ENCODE measurements at regions not wholly inside any gene's neighbourhood (a gene's known extent, or its start where the extent isn't known, plus 50 kb on each side); places are given as distances from the start of the nearest gene placed in this dataset.
A peak's percentile ranks its signal among the peaks of the same experiment; 100 is the strongest.

DNA sequence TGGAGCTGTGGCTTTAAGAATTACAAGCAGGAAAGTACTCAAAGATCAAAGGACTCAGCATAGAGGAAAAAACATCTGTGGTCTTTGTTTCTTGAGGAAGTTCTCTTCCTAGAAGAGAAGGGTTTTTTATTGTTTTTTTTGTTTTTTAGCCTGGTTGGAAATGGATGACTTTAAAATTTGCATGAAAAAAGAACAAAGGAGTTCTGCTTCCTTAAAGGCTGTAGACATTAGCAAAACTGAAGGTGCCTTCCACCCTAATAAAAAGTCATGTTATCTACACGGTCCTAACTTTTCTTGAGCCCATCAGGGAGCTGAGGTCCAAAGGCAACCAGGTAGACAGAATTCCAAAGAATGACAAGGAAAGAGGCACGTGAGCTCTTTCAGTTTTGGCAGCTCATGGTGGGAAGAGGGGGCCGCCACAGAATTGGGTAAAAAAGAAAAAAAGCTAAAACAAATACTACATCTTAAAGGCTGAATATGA lies 356.6 kb downstream of the SH2D4B start:
- no peak overlapping the region for H2AK5ac ChIP-seq (ENCODE audit: low read length)
- no peak overlapping the region for H4K91ac ChIP-seq (ENCODE audit: low read depth, low read length)
- no peaks in the 10 kb centered on the region for H3K79me1 ChIP-seq (ENCODE audit: low read length)
- H3K4me3 ChIP-seq (ENCODE audit: low read depth, low read length) = no peak overlapping the region
- no peak overlapping the region for H2BK5ac ChIP-seq (ENCODE audit: low read depth, low read length, poor library complexity)
- no peaks in the 10 kb centered on the region for H3K79me2 ChIP-seq (ENCODE audit: control insufficient read depth, insufficient read depth, low read length, poor library complexity)
- no peak overlapping the region for H2BK120ac ChIP-seq (ENCODE audit: insufficient read depth, low read length, poor library complexity)
- no peaks in the 10 kb centered on the region for H3K9me3 ChIP-seq (ENCODE audit: insufficient read depth, low read depth, low read length)
- no peak overlapping the region for H3K9ac ChIP-seq (ENCODE audit: low read length)
- no peak overlapping the region for H3K27ac ChIP-seq (ENCODE audit: low read depth, low read length)
- H3K23ac ChIP-seq (ENCODE audit: low read length) = no peak overlapping the region
- no peak for DNase-seq
- H3K27me3 ChIP-seq (ENCODE audit: insufficient read depth, low read length) = no peaks in the 10 kb centered on the region
- no peak overlapping the region for H2AFZ ChIP-seq (ENCODE audit: insufficient read depth, low read length, poor library complexity)
- H3K14ac ChIP-seq (ENCODE audit: low read length) = no peak overlapping the region
- no peak overlapping the region for H2BK12ac ChIP-seq (ENCODE audit: low read length)
- H3K36me3 ChIP-seq (ENCODE audit: control insufficient read depth in 1 of 2, insufficient read depth in 2 of 2, low read length in 2 of 2) = no peaks in the 10 kb centered on the region
- WGBS (ENCODE audit: extremely low coverage, insufficient coverage, insufficient read length) = no CpG with 5 or more reads among the region's 3 CpGs
- H3K18ac ChIP-seq (ENCODE audit: low read length) = no peak overlapping the region
- no peak overlapping the region for H3K4me2 ChIP-seq (ENCODE audit: low read length)
- no peak overlapping the region for H4K12ac ChIP-seq (ENCODE audit: low read depth, low read length)
- H3K4me1 ChIP-seq (ENCODE audit: control insufficient read depth in 1 of 2, insufficient read depth in 2 of 2, low read length in 2 of 2) = no peaks in the 10 kb centered on the region
- no peak overlapping the region for H4K8ac ChIP-seq (ENCODE audit: low read depth, low read length)
- no peak overlapping the region for H3K4ac ChIP-seq (ENCODE audit: low read depth, low read length)

DNA sequence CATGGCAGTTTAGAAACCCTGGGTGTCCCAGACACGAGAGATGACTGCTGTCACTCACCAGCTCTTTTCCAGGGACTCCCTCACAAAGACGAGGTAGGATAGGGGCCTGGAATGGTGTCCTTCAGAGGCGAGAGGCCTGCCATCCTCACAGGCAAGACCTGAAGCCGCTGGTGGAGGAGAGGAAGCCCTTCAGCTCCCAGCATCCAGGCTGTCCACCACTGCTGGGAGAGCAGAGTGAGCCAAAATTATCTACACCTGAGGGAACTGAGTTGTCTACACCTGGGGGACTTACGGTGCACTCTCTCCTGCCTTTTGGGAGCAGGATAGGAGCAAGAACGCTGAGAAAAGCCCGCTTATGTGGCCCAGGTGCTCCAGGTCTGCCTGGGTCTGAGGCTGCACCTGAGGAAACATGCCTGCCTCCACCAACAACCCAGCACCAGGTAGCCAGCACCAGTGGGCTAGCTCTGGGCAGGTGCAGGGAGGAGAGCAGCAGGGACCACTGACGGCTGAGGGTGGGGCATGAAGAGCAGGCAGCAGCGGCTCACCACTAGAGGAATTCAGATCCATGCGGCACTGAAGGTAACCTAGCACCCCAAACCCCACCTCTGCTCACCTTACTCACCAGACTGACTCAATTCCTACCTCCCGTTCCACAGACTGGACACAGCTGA lies 357.2 kb downstream of the SH2D4B start:
- H3K4me2 ChIP-seq (ENCODE audit: low read length) = no peak overlapping the region
- no CpG with 5 or more reads among the region's 11 CpGs for WGBS (ENCODE audit: extremely low coverage, insufficient coverage, insufficient read length)

GRCh38 chr10:80896076-80896475 lies 358.4 kb downstream of the SH2D4B start:
- Histone ChIP-seq H3K4me3 (ENCODE audit: low read depth, low read length) (no peak overlapping the region), H3K9me3 (ENCODE audit: insufficient read depth, low read depth, low read length) (no peaks in the 10 kb centered on the region), H4K8ac (ENCODE audit: low read depth, low read length) (no peak overlapping the region), H3K4me1 (ENCODE audit: control insufficient read depth in 1 of 2, insufficient read depth in 2 of 2, low read length in 2 of 2) (no peaks in the 10 kb centered on the region), H3K9ac (ENCODE audit: low read length) (no peak overlapping the region), H2AK5ac (ENCODE audit: low read length) (no peak overlapping the region), H3K14ac (ENCODE audit: low read length) (no peak overlapping the region), H4K12ac (ENCODE audit: low read depth, low read length) (no peak overlapping the region), H2AFZ (ENCODE audit: insufficient read depth, low read length, poor library complexity) (no peak overlapping the region), H3K36me3 (ENCODE audit: control insufficient read depth in 1 of 2, insufficient read depth in 2 of 2, low read length in 2 of 2) (no peaks in the 10 kb centered on the region), H2BK5ac (ENCODE audit: low read depth, low read length, poor library complexity) (no peak overlapping the region), H3K18ac (ENCODE audit: low read length) (no peak overlapping the region), H2BK120ac (ENCODE audit: insufficient read depth, low read length, poor library complexity) (no peak overlapping the region), H3K27ac (ENCODE audit: low read depth, low read length) (no peak overlapping the region), H3K27me3 (ENCODE audit: insufficient read depth, low read length) (no peaks in the 10 kb centered on the region), H3K23ac (ENCODE audit: low read length) (no peak overlapping the region), H3K4ac (ENCODE audit: low read depth, low read length) (no peak overlapping the region), H3K4me2 (ENCODE audit: low read length) (no peak overlapping the region), H4K91ac (ENCODE audit: low read depth, low read length) (no peak overlapping the region), H2BK12ac (ENCODE audit: low read length) (no peak overlapping the region), H3K79me1 (ENCODE audit: low read length) (no peaks in the 10 kb centered on the region), H3K79me2 (ENCODE audit: control insufficient read depth, insufficient read depth, low read length, poor library complexity) (no peaks in the 10 kb centered on the region)
- no CpG with 5 or more reads among the region's 5 CpGs for WGBS (ENCODE audit: extremely low coverage, insufficient coverage, insufficient read length)
- peak; percentile 18 to 59 for DNase-seq

More for the DNA sequence above, 357.2 kb downstream of the SH2D4B start:
- Histone ChIP-seq H3K36me3 (ENCODE audit: control insufficient read depth in 1 of 2, insufficient read depth in 2 of 2, low read length in 2 of 2) (no peaks in the 10 kb centered on the region), H3K27ac (ENCODE audit: low read depth, low read length) (no peak overlapping the region), H2BK120ac (ENCODE audit: insufficient read depth, low read length, poor library complexity) (no peak overlapping the region), H3K4me1 (ENCODE audit: control insufficient read depth in 1 of 2, insufficient read depth in 2 of 2, low read length in 2 of 2) (no peaks in the 10 kb centered on the region), H2BK12ac (ENCODE audit: low read length) (no peak overlapping the region), H3K23ac (ENCODE audit: low read length) (no peak overlapping the region), H3K18ac (ENCODE audit: low read length) (no peak overlapping the region), H3K4ac (ENCODE audit: low read depth, low read length) (no peak overlapping the region), H3K14ac (ENCODE audit: low read length) (no peak overlapping the region), H2AK5ac (ENCODE audit: low read length) (no peak overlapping the region), H3K4me3 (ENCODE audit: low read depth, low read length) (no peak overlapping the region), H2BK5ac (ENCODE audit: low read depth, low read length, poor library complexity) (no peak overlapping the region), H4K8ac (ENCODE audit: low read depth, low read length) (no peak overlapping the region), H3K9me3 (ENCODE audit: insufficient read depth, low read depth, low read length) (no peaks in the 10 kb centered on the region), H3K79me1 (ENCODE audit: low read length) (no peaks in the 10 kb centered on the region), H4K91ac (ENCODE audit: low read depth, low read length) (no peak overlapping the region), H4K12ac (ENCODE audit: low read depth, low read length) (no peak overlapping the region), H2AFZ (ENCODE audit: insufficient read depth, low read length, poor library complexity) (no peak overlapping the region), H3K27me3 (ENCODE audit: insufficient read depth, low read length) (no peaks in the 10 kb centered on the region), H3K79me2 (ENCODE audit: control insufficient read depth, insufficient read depth, low read length, poor library complexity) (no peaks in the 10 kb centered on the region), H3K9ac (ENCODE audit: low read length) (no peak overlapping the region)
- DNase-seq = no peak

GRCh38 chr10:80896959-80897358 lies 359.3 kb downstream of the SH2D4B start:
- no peaks in the 10 kb centered on the region for H3K79me1 ChIP-seq (ENCODE audit: low read length)
- no peaks in the 10 kb centered on the region for H3K4me1 ChIP-seq (ENCODE audit: control insufficient read depth in 1 of 2, insufficient read depth in 2 of 2, low read length in 2 of 2)
- H4K12ac ChIP-seq (ENCODE audit: low read depth, low read length) = no peak overlapping the region
- H3K23ac ChIP-seq (ENCODE audit: low read length) = no peak overlapping the region
- no peaks in the 10 kb centered on the region for H3K9me3 ChIP-seq (ENCODE audit: insufficient read depth, low read depth, low read length)
- H3K4ac ChIP-seq (ENCODE audit: low read depth, low read length) = no peak overlapping the region
- no peak overlapping the region for H3K27ac ChIP-seq (ENCODE audit: low read depth, low read length)
- H2BK120ac ChIP-seq (ENCODE audit: insufficient read depth, low read length, poor library complexity) = no peak overlapping the region
- no peak overlapping the region for H4K8ac ChIP-seq (ENCODE audit: low read depth, low read length)
- peak in 1 of 2 donors; percentile 2 for DNase-seq
- no CpG with 5 or more reads among the region's 7 CpGs for WGBS (ENCODE audit: extremely low coverage, insufficient coverage, insufficient read length)
- no peak overlapping the region for H3K9ac ChIP-seq (ENCODE audit: low read length)
- no peak overlapping the region for H2BK12ac ChIP-seq (ENCODE audit: low read length)
- no peak overlapping the region for H3K14ac ChIP-seq (ENCODE audit: low read length)
- H3K27me3 ChIP-seq (ENCODE audit: insufficient read depth, low read length) = no peaks in the 10 kb centered on the region
- no peak overlapping the region for H4K91ac ChIP-seq (ENCODE audit: low read depth, low read length)
- H3K4me2 ChIP-seq (ENCODE audit: low read length) = no peak overlapping the region
- H3K4me3 ChIP-seq (ENCODE audit: low read depth, low read length) = no peak overlapping the region
- H2BK5ac ChIP-seq (ENCODE audit: low read depth, low read length, poor library complexity) = no peak overlapping the region
- H3K79me2 ChIP-seq (ENCODE audit: control insufficient read depth, insufficient read depth, low read length, poor library complexity) = no peaks in the 10 kb centered on the region
- no peak overlapping the region for H2AFZ ChIP-seq (ENCODE audit: insufficient read depth, low read length, poor library complexity)
- H3K36me3 ChIP-seq (ENCODE audit: control insufficient read depth in 1 of 2, insufficient read depth in 2 of 2, low read length in 2 of 2) = no peaks in the 10 kb centered on the region
- H2AK5ac ChIP-seq (ENCODE audit: low read length) = no peak overlapping the region
- H3K18ac ChIP-seq (ENCODE audit: low read length) = no peak overlapping the region

Measured in trophoblast cell (in vitro differentiated cells and primary cell).